ENCODE measurements at regions not wholly inside any gene's neighbourhood (a gene's known extent, or its start where the extent isn't known, plus 50 kb on each side); places are given as distances from the start of the nearest gene placed in this dataset.

GRCh38 chr9:86732514-86733171 lies 214.7 kb downstream of the GAS1 start:
- no peak overlapping the region for H3K4me3 ChIP-seq (ENCODE audit: control insufficient read depth, low read depth, low read length)
- DNase-seq (ENCODE audit: low read depth): peak; percentile 100
- TF ChIP-seq CTCF (conservative IDR thresholded peaks at IDR 0.05; ENCODE audit: control insufficient read depth, insufficient read depth, low read depth, low read length): no peak

- peak; percentile 92 for DNase-seq (ENCODE audit: low read depth)
- no peak for TF ChIP-seq CTCF (conservative IDR thresholded peaks at IDR 0.05; ENCODE audit: control insufficient read depth, insufficient read depth, low read depth, low read length)
- H3K4me3 ChIP-seq (ENCODE audit: control insufficient read depth, low read depth, low read length): no peak overlapping the region
These were observed 215.7 kb downstream of the GAS1 start for GRCh38 chr9:86731511-86732063.

GRCh38 chr9:86730163-86730928 lies 217.0 kb downstream of the GAS1 start:
- no peak overlapping the region for H3K4me3 ChIP-seq (ENCODE audit: control insufficient read depth, low read depth, low read length)
- no peak for TF ChIP-seq CTCF (conservative IDR thresholded peaks at IDR 0.05; ENCODE audit: control insufficient read depth, insufficient read depth, low read depth, low read length)
- DNase-seq (ENCODE audit: low read depth): peak; percentile 52

GRCh38 chr9:86724529-86724928 lies 222.8 kb downstream of the GAS1 start:
- DNase-seq (ENCODE audit: low read depth): no peak
- TF ChIP-seq CTCF (conservative IDR thresholded peaks at IDR 0.05; ENCODE audit: control insufficient read depth, insufficient read depth, low read depth, low read length): no peak
- H3K4me3 ChIP-seq (ENCODE audit: control insufficient read depth, low read depth, low read length): no peak overlapping the region

GRCh38 chr9:86723346-86723745 lies 224.0 kb downstream of the GAS1 start:
- peak; percentile 8 for DNase-seq (ENCODE audit: low read depth)
- H3K4me3 ChIP-seq (ENCODE audit: control insufficient read depth, low read depth, low read length): no peak overlapping the region
- no peak for TF ChIP-seq CTCF (conservative IDR thresholded peaks at IDR 0.05; ENCODE audit: control insufficient read depth, insufficient read depth, low read depth, low read length)

GRCh38 chr9:86722706-86723075 lies 224.6 kb downstream of the GAS1 start:
- no peak for TF ChIP-seq CTCF (conservative IDR thresholded peaks at IDR 0.05; ENCODE audit: control insufficient read depth, insufficient read depth, low read depth, low read length)
- peak; percentile 73 for DNase-seq (ENCODE audit: low read depth)
- H3K4me3 ChIP-seq (ENCODE audit: control insufficient read depth, low read depth, low read length): no peak overlapping the region
